Neural crest cell (in vitro differentiated cells): ENCODE measurements at regions not wholly inside any gene's neighbourhood (a gene's known extent, or its start where the extent isn't known, plus 50 kb on each side); places are given as distances from the start of the nearest gene placed in this dataset.

Source experiments
- DNase-seq: peaks from one replicate; pipeline ENCODE4 v3.0.0; 2021; ENCODE audit warnings: low read depth, mixed read lengths, low spot score
- H3K27ac Mint-ChIP-seq: one replicate; pipeline ENCODE4 v1.8.0; 2021; ENCODE audit warnings: mild to moderate bottlenecking, mixed read lengths; ENCODE audit not compliant: unreplicated experiment
- H3K27me3 Mint-ChIP-seq: 2 replicates; pipeline ENCODE4 v1.8.0; 2021; ENCODE audit warnings: low read depth, mild to moderate bottlenecking, mixed read lengths
- H3K36me3 Mint-ChIP-seq: 2 replicates; pipeline ENCODE4 v1.8.0; 2021; ENCODE audit warnings: low read depth, mild to moderate bottlenecking, mixed read lengths
- H3K4me1 Mint-ChIP-seq: 2 replicates; pipeline ENCODE4 v1.8.0; 2021; ENCODE audit warnings: mixed read lengths
- H3K4me3 Mint-ChIP-seq: one replicate; pipeline ENCODE4 v1.8.0; 2021; ENCODE audit warnings: mild to moderate bottlenecking, mixed read lengths
- H3K9me3 Mint-ChIP-seq: 2 replicates; pipeline ENCODE4 v1.8.0; 2021; ENCODE audit warnings: mixed read lengths
- CTCF ChIP-seq: fragments of 200-600 bp; sonication (generic); conservative IDR thresholded peaks from 2 replicates; pipeline ENCODE4 v1.5.0; 2021; ENCODE audit warnings: antibody characterized with exemption, mild to moderate bottlenecking

DNA sequence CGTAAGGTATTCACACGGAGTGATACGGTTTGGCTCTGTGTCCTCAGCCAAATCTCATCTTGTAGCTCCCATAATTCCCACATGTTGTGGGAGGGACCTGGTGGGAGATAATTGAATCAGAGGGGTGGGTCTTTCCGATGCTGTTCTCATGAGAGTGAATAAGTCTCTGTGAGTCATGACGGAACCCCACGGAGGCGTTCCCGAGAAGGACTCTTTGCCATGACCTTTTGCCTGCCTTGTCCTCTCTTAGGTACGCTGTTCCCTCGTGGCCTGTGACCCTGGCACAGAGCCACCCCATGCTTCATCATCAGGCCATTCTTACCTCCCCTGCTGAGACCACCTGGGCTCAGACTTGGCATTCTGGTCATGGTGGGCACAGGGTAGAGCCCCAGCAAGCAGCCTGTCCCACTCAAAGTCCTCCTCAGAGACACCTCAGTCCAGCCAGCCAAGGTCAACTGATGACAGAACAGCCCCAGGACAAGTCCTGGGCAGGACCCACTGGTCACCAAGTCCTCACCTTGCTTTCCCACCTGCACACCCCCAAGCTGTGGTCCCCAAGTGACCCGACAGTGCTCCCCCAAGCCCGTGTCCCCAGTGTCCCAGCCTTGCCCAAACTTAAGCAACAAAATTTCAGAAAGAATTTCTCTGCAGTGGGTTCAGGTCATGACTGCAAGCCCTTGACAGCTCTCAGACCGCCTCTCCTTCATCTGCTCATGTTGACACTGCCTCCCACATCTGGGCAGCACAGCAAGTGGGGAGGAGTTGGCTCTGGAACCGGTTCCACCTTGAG lies 158.4 kb downstream of the ACTL8 start:
- no peak for DNase-seq
- TF ChIP-seq CTCF = no peak
- no peak overlapping the region for H3K27ac Mint-ChIP-seq
- H3K4me1 Mint-ChIP-seq = no peaks in the 10 kb centered on the region
- peaks cover 93% of the 10 kb centered on the region for H3K27me3 Mint-ChIP-seq
- H3K9me3 Mint-ChIP-seq = no peaks in the 10 kb centered on the region
- no peaks in the 10 kb centered on the region for H3K36me3 Mint-ChIP-seq
- no peak overlapping the region for H3K4me3 Mint-ChIP-seq

GRCh38 chr1:17914131-17914530 lies 159.0 kb downstream of the ACTL8 start:
- Mint-ChIP-seq H3K9me3 (no peaks in the 10 kb centered on the region), H3K4me3 (no peak overlapping the region), H3K27me3 (peaks cover 91% of the 10 kb centered on the region), H3K36me3 (no peaks in the 10 kb centered on the region), H3K27ac (no peak overlapping the region), H3K4me1 (no peaks in the 10 kb centered on the region)
- TF ChIP-seq CTCF = no peak
- DNase-seq = no peak

DNA sequence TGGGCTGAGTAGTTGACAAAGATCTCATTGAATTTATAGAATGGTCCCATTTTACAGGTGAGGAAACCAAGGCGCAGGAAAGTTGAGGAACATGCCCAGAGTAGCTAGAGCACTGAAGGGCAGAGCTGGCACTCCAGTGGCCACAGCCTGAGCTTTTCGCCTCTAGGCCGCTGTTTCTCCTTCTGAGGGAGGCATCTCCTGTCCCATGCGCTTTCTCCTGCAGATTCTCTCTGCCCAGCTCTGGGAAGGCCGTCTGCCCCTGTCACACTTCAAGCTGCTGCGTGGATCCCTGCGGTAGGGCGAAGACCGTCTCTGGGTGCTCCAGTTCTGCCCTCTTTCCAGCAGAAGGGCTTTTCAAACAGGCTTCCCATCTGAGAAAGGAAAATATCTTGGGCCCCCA lies 159.9 kb downstream of the ACTL8 start:
- no peaks in the 10 kb centered on the region for H3K9me3 Mint-ChIP-seq
- no peak for TF ChIP-seq CTCF
- peaks cover 89% of the 10 kb centered on the region for H3K27me3 Mint-ChIP-seq
- no peaks in the 10 kb centered on the region for H3K4me1 Mint-ChIP-seq
- H3K27ac Mint-ChIP-seq = no peak overlapping the region
- no peak overlapping the region for H3K4me3 Mint-ChIP-seq
- DNase-seq = no peak
- no peaks in the 10 kb centered on the region for H3K36me3 Mint-ChIP-seq

DNA sequence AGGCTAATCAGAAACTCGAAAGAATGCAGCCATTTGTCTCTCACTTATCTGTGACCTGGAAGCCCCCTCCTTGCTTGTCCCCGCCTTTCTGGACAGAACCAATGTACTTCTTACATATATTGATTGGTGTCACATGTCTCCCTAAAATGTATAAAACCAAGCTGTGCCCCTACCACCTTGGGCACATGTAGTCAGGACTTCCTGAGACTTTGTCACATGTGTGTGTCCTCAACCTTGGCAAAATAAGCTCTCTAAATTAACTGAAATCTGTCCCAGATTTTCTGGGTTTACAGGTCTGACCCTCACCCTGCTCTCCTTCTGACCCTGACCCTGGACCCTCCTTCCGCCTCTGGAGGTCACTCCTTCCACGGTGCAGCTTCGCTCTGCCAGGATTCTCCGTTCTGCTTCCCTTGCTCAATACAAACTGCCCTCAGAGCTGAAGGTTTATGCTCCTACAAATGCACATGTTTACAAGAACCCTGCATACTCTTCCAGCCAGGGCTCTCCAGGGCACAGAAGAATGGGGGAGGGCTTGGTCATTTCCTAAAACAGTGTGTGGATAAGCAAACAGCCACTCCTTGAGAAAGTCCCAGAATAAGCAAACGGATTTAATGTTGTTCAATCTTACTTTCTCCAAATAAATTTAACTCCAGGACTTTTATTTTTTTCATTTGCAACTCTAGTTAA lies 160.5 kb downstream of the ACTL8 start:
- DNase-seq = no peak
- H3K27ac Mint-ChIP-seq = no peak overlapping the region
- no peaks in the 10 kb centered on the region for H3K36me3 Mint-ChIP-seq
- H3K9me3 Mint-ChIP-seq = no peaks in the 10 kb centered on the region
- TF ChIP-seq CTCF = no peak
- peaks cover 89% of the 10 kb centered on the region for H3K27me3 Mint-ChIP-seq
- no peak overlapping the region for H3K4me3 Mint-ChIP-seq
- H3K4me1 Mint-ChIP-seq = no peaks in the 10 kb centered on the region

DNA sequence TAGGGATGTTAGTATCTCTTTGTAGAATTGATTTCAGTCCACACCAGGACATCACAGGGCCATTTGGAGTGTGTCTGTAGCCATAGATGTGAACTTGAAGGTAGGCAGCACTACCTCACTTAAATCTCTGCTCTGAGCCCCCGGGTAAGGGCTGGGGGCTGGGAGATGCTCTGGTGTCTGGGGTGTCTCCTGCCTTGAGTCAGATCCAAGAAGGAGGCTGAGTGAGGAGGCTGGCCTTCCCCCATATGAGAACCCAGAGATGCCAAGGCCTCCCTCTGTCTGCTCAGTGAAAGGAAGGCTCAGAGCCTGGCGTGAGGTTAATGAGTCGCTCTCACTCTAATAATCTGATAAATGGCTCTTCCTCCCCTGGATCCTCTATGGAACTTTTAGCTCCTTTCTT lies 161.6 kb downstream of the ACTL8 start:
- H3K4me3 Mint-ChIP-seq = no peak overlapping the region
- no peaks in the 10 kb centered on the region for H3K4me1 Mint-ChIP-seq
- TF ChIP-seq CTCF = no peak
- H3K27me3 Mint-ChIP-seq = peaks cover 88% of the 10 kb centered on the region
- DNase-seq = no peak
- no peaks in the 10 kb centered on the region for H3K9me3 Mint-ChIP-seq
- H3K36me3 Mint-ChIP-seq = no peaks in the 10 kb centered on the region
- H3K27ac Mint-ChIP-seq = no peak overlapping the region
